ENCODE measurements at regions not wholly inside any gene's neighbourhood (a gene's known extent, or its start where the extent isn't known, plus 50 kb on each side); places are given as distances from the start of the nearest gene placed in this dataset.

GRCh38 chr1:201696217-201696761, 132.7 kb upstream of the IPO9 start:
- no peaks in the 10 kb centered on the region for H3K27me3 ChIP-seq (ENCODE audit: control insufficient read depth, insufficient read depth, low read length)
- POLR2A ChIA-PET, result no interaction called here
- H3K27ac ChIP-seq (ENCODE audit: low read length), result no peak overlapping the region
- peaks cover 6% of the 10 kb centered on the region; the same call in 1 of the 2 replicates for H3K4me1 ChIP-seq (ENCODE audit: control insufficient read depth, insufficient read depth, low read length)
- intact Hi-C loops (cut with micrococcal nuclease; ENCODE audit: unreplicated experiment) (no loop called here), in situ Hi-C loops (cut with HindIII; ENCODE audit: low pct_unique_long_range_greater_than_20kb, low sequenced_read_pairs) (no loop called here)
- no peaks in the 10 kb centered on the region for H3K9me3 ChIP-seq (ENCODE audit: control insufficient read depth, insufficient read depth, low read depth, low read length)
- H3K4me3 ChIP-seq (ENCODE audit: low read depth in 2 of 2, low read length in 2 of 2), result no peak overlapping the region
- TF ChIP-seq TCF7L2 (IDR thresholded peaks at IDR 0.05; ENCODE audit: low read depth, low read length) (no peak), SIN3A (IDR thresholded peaks at IDR 0.05; ENCODE audit: borderline replicate concordance, insufficient read depth, low read depth, low read length) (no peak), REST (IDR thresholded peaks at IDR 0.05; ENCODE audit: insufficient read depth in 1 of 2, low read depth in 2 of 2, low read length in 1 of 2) (no peak), POLR2AphosphoS5 (IDR thresholded peaks at IDR 0.05; ENCODE audit: low read depth, low read length) (no peak)
- TF ChIP-seq, protein P1, sequence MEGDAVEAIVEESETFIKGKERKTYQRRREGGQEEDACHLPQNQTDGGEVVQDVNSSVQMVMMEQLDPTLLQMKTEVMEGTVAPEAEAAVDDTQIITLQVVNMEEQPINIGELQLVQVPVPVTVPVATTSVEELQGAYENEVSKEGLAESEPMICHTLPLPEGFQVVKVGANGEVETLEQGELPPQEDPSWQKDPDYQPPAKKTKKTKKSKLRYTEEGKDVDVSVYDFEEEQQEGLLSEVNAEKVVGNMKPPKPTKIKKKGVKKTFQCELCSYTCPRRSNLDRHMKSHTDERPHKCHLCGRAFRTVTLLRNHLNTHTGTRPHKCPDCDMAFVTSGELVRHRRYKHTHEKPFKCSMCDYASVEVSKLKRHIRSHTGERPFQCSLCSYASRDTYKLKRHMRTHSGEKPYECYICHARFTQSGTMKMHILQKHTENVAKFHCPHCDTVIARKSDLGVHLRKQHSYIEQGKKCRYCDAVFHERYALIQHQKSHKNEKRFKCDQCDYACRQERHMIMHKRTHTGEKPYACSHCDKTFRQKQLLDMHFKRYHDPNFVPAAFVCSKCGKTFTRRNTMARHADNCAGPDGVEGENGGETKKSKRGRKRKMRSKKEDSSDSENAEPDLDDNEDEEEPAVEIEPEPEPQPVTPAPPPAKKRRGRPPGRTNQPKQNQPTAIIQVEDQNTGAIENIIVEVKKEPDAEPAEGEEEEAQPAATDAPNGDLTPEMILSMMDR (IDR thresholded peaks at IDR 0.05), result no peak
- no TSS peak for BruUV-seq (replicated peaks)
- CTCF ChIA-PET, result no interaction called here
- DNase-seq (ENCODE audit: low read depth, low spot score), result peak; percentile 61
- peak; percentile 85 for ATAC-seq
- no peaks in the 10 kb centered on the region for H3K36me3 ChIP-seq (ENCODE audit: control insufficient read depth, insufficient read depth, low read length)

DNA sequence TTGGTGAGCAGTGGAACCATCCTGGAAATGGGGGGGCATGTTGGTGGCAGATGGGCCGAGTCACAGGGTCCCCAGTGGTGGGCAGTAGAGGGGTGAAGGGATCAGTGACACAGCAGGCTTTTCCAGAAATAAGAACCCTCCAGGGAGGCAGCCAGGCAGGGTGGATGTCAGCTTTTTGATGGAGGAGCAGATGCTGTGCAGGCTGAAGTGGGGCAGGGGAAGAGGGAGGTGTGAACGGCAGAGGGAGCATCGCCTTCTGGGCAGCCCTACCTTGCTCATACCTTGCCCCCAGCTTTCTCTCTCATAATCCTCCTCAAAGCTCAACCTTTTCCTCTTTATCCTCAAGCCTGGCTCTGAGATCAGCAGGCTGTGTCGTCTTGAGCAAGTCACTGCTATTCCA, 131.8 kb upstream of the IPO9 start:
- DNase-seq (ENCODE audit: low read depth, low spot score) (no peak), ATAC-seq (no peak)
- no peaks in the 10 kb centered on the region for H3K9me3 ChIP-seq (ENCODE audit: control insufficient read depth, insufficient read depth, low read depth, low read length)
- no peak overlapping the region for H3K27ac ChIP-seq (ENCODE audit: low read length)
- intact Hi-C loops (cut with micrococcal nuclease; ENCODE audit: unreplicated experiment), result no loop called here
- H3K4me1 ChIP-seq (ENCODE audit: control insufficient read depth, insufficient read depth, low read length), result peaks cover 6% of the 10 kb centered on the region; the same call in 1 of the 2 replicates
- ChIA-PET POLR2A (interaction anchor here (0.6 kb wide), 1 partner anchor 108 kb away, joined by 3 read pairs; no protein-coding TSS in a partner anchor), CTCF (no interaction called here)
- BruUV-seq (replicated peaks), result no TSS peak
- in situ Hi-C loops (cut with HindIII; ENCODE audit: low pct_unique_long_range_greater_than_20kb, low sequenced_read_pairs), result no loop called here
- no peaks in the 10 kb centered on the region for H3K36me3 ChIP-seq (ENCODE audit: control insufficient read depth, insufficient read depth, low read length)
- TF ChIP-seq POLR2AphosphoS5 (IDR thresholded peaks at IDR 0.05; ENCODE audit: low read depth, low read length) (no peak), TCF7L2 (IDR thresholded peaks at IDR 0.05; ENCODE audit: low read depth, low read length) (no peak), REST (IDR thresholded peaks at IDR 0.05; ENCODE audit: insufficient read depth in 1 of 2, low read depth in 2 of 2, low read length in 1 of 2) (no peak), SIN3A (IDR thresholded peaks at IDR 0.05; ENCODE audit: borderline replicate concordance, insufficient read depth, low read depth, low read length) (no peak)
- TF ChIP-seq, protein P1 (IDR thresholded peaks at IDR 0.05), result no peak
- H3K4me3 ChIP-seq (ENCODE audit: low read depth in 2 of 2, low read length in 2 of 2), result no peak overlapping the region
- H3K27me3 ChIP-seq (ENCODE audit: control insufficient read depth, insufficient read depth, low read length), result no peaks in the 10 kb centered on the region
